IMR-90 (cell line): ENCODE measurements at regions not wholly inside any gene's neighbourhood (a gene's known extent, or its start where the extent isn't known, plus 50 kb on each side); places are given as distances from the start of the nearest gene placed in this dataset.

Source experiments
- ATAC-seq: fragments of 200-7000 bp; cut with Tn5 transposase; 2 replicates; pipeline ENCODE4 v1.9.1; 2020; ENCODE audit warnings: low read depth, mild to moderate bottlenecking, moderate library complexity
- BruUV-seq: library from RNA; stranded (reverse); fragments of 400-500 nt; replicated peaks from 2 replicates; lab custom pipeline; 2021; lab: Mats Ljungman, UMichigan
- CTCF ChIA-PET: fragments of 300-600 bp; formaldehyde crosslinking; extraction: SDS; loops from one replicate; lab custom pipeline; 2021; ENCODE audit warnings: antibody characterized with exemption; lab: Yijun Ruan, JAX
- POLR2A ChIA-PET: fragments of 300-600 bp; sonication (Branson Sonifier 250); formaldehyde crosslinking; loops from one replicate; lab custom pipeline; 2022; ENCODE audit warnings: antibody characterized with exemption; ENCODE audit not compliant: unreplicated experiment; lab: Charles Lee
- DNase-seq: peaks from one replicate; pipeline ENCODE4 v3.0.0; 2013
- H2AFZ ChIP-seq: replicated peaks from 2 replicates; pipeline ENCODE3; 2013; ENCODE audit warnings: low read length, mild to moderate bottlenecking; ENCODE audit not compliant: poor library complexity
- H2AK5ac ChIP-seq: 2 replicates; pipeline ENCODE4 v1.6.1; 2013; ENCODE audit warnings: low read depth, low read length, inconsistent platforms
- H2AK9ac ChIP-seq: replicated peaks from 2 replicates; pipeline ENCODE3; 2013; ENCODE audit warnings: mild to moderate bottlenecking, low read depth, low read length, moderate library complexity; ENCODE audit not compliant: poor library complexity
- H2BK120ac ChIP-seq: 2 replicates; pipeline ENCODE4 v1.6.1; 2013; ENCODE audit warnings: low read depth, low read length, inconsistent platforms
- H2BK15ac ChIP-seq: 3 replicates; pipeline ENCODE4 v1.6.1; 2013; ENCODE audit warnings: low read depth, low read length, inconsistent platforms
- H2BK20ac ChIP-seq: 2 replicates; pipeline ENCODE4 v1.6.1; 2013; ENCODE audit warnings: low read depth, mild to moderate bottlenecking, inconsistent platforms, low read length, moderate library complexity
- H2BK5ac ChIP-seq: 2 replicates; pipeline ENCODE4 v1.6.1; 2013; ENCODE audit warnings: mild to moderate bottlenecking, low read depth, low read length, inconsistent platforms; ENCODE audit not compliant: poor library complexity, severe bottlenecking
- H3K14ac ChIP-seq: replicated peaks from 2 replicates; pipeline ENCODE4 v1.6.1; 2013; ENCODE audit warnings: low read depth, low read length, inconsistent platforms
- H3K18ac ChIP-seq: 2 replicates; pipeline ENCODE4 v1.6.1; 2013; ENCODE audit warnings: low read depth, low read length, control low read depth
- H3K23ac ChIP-seq: 2 replicates; pipeline ENCODE4 v1.6.1; 2013; ENCODE audit warnings: low read depth, low read length, inconsistent platforms
- H3K27ac ChIP-seq: 2 replicates; pipeline ENCODE4 v1.5.1; 2013; ENCODE audit warnings: mild to moderate bottlenecking, control low read depth, low read length; ENCODE audit not compliant: insufficient read depth
- H3K27me3 ChIP-seq: 2 replicates; pipeline ENCODE4 v1.6.1; 2013; ENCODE audit warnings: low read length; ENCODE audit not compliant: control insufficient read depth, insufficient read depth
- H3K36me3 ChIP-seq: 2 replicates; pipeline ENCODE4 v1.6.1; 2013; ENCODE audit warnings: low read length, mixed read lengths; ENCODE audit not compliant: control insufficient read depth, insufficient read depth
- H3K4ac ChIP-seq: 2 replicates; pipeline ENCODE4 v1.6.1; 2013; ENCODE audit warnings: low read depth, low read length, inconsistent platforms
- H3K4me1 ChIP-seq: 2 replicates; pipeline ENCODE4 v1.6.1; 2013; ENCODE audit warnings: low read length, mixed read lengths; ENCODE audit not compliant: control insufficient read depth, insufficient read depth
- H3K4me2 ChIP-seq: 2 replicates; pipeline ENCODE4 v1.6.1; 2013; ENCODE audit warnings: low read depth, mild to moderate bottlenecking, control low read depth, low read length, moderate library complexity
- H3K4me3 ChIP-seq: 2 replicates; pipeline ENCODE4 v1.5.1; 2013; ENCODE audit warnings: low read depth, mild to moderate bottlenecking, control low read depth, low read length, moderate library complexity; ENCODE audit not compliant: insufficient read depth
- H3K56ac ChIP-seq: 2 replicates; pipeline ENCODE4 v1.6.1; 2013; ENCODE audit warnings: low read length, inconsistent platforms; ENCODE audit not compliant: insufficient read depth; ENCODE audit errors: extremely low read depth
- H3K79me1 ChIP-seq, 2 experiments: 2 replicates each; pipeline ENCODE4 v1.6.1; 2013; ENCODE audit warnings: low read length in 2 of 2, inconsistent platforms in 1 of 2, low read depth in 1 of 2
- H3K9ac ChIP-seq: 2 replicates; pipeline ENCODE4 v1.6.1; 2013; ENCODE audit warnings: low read depth, low read length, control low read depth
- H3K9me1 ChIP-seq: 2 replicates; pipeline ENCODE4 v1.6.1; 2013; ENCODE audit warnings: low read length, inconsistent platforms; ENCODE audit not compliant: insufficient read depth
- H3K9me3 ChIP-seq: 2 replicates; pipeline ENCODE4 v1.6.1; 2013; ENCODE audit warnings: low read length; ENCODE audit not compliant: control insufficient read depth, insufficient read depth
- H4K20me1 ChIP-seq: 2 replicates; pipeline ENCODE4 v1.6.1; 2013; ENCODE audit warnings: low read length, inconsistent platforms; ENCODE audit not compliant: insufficient read depth
- H4K5ac ChIP-seq: 2 replicates; pipeline ENCODE4 v1.6.1; 2013; ENCODE audit warnings: mild to moderate bottlenecking, low read depth, low read length, control low read depth
- H4K8ac ChIP-seq, 2 experiments: 2 replicates each; pipeline ENCODE4 v1.6.1; 2013; ENCODE audit warnings: low read depth in 2 of 2, low read length in 2 of 2, control low read depth in 1 of 2, inconsistent platforms in 1 of 2
- H4K91ac ChIP-seq: 2 replicates; pipeline ENCODE4 v1.6.1; 2013; ENCODE audit warnings: low read depth, low read length, inconsistent platforms; ENCODE audit not compliant: insufficient read depth
- CEBPB ChIP-seq: IDR thresholded peaks from 2 replicates; pipeline ENCODE4 v1.6.1; 2012; ENCODE audit warnings: low read depth, low read length, improper control_type of control experiment
- CHD1 ChIP-seq: IDR thresholded peaks from 2 replicates; pipeline ENCODE4 v1.6.1; 2012; ENCODE audit warnings: low read depth, low read length, improper control_type of control experiment
- MXI1 ChIP-seq: IDR thresholded peaks from 2 replicates; pipeline ENCODE4 v1.6.1; 2012; ENCODE audit warnings: low read depth, mild to moderate bottlenecking, low read length, moderate library complexity, borderline replicate concordance
- NFE2L2 ChIP-seq: fragments of 150-350 bp; IDR thresholded peaks from 2 replicates; pipeline ENCODE4 v1.6.1; 2016; ENCODE audit warnings: low read depth, mild to moderate bottlenecking, low read length
- POLR2A ChIP-seq: IDR thresholded peaks from 2 replicates; pipeline ENCODE4 v1.6.1; 2012; ENCODE audit warnings: mild to moderate bottlenecking, low read depth, low read length
- WGBS, 2 experiments: methylation state at CpG; one replicate each; pipeline versions ENCODE4 v1.1.5 to v1.1.7; 2013; ENCODE audit warnings: missing lambda C conversion rate in 2 of 2; ENCODE audit not compliant: insufficient read length in 1 of 2; ENCODE audit errors: extremely low coverage in 2 of 2; 5-methylcytosine and 5-hydroxymethylcytosine counted together
- dilution Hi-C: fragments of 300-500 bp; cut with HindIII; formaldehyde crosslinking; loops from one replicate; pipeline ENCODE4 v1.14.3; 2018; ENCODE audit warnings: low sequenced_read_pairs; ENCODE audit not compliant: unreplicated experiment
- in situ Hi-C: fragments of 300-500 bp; cut with MboI; formaldehyde crosslinking; loops from 3 replicates; pipeline ENCODE4 v1.14.3; 2019; ENCODE audit warnings: low sequenced_read_pairs, inconsistent platforms, mixed read lengths
- intact Hi-C: fragments of 100-400 bp; cut with micrococcal nuclease; formaldehyde crosslinking; loops from 2 replicates; pipeline ENCODE4 v1.10.0; 2022

- Histone ChIP-seq H3K27me3 (no peaks in the 10 kb centered on the region), H3K14ac (peak overlapping the region; percentile 95), H3K9me1 (peaks cover 40% of the 10 kb centered on the region), H2BK20ac (peak overlapping the region; percentile 97), H4K20me1 (no peaks in the 10 kb centered on the region; the same call in 1 of the 2 replicates), H3K36me3 (peaks cover 2% of the 10 kb centered on the region; the same call in 1 of the 2 replicates), H2BK120ac (peak overlapping the region; percentile 99), H4K8ac (peak overlapping the region; percentile 47 to 94; a peak in 3 of 4 replicates), H2BK5ac (peak overlapping the region; percentile 25), H3K23ac (peak overlapping the region; percentile 95), H3K4me1 (peaks cover 47% of the 10 kb centered on the region), H2BK15ac (peak overlapping the region; percentile 54; the same call in 2 of the 3 replicates), H3K9me3 (no peaks in the 10 kb centered on the region), H4K5ac (peak overlapping the region; percentile 45; the same call in 1 of the 2 replicates), H2AFZ (no peak overlapping the region), H3K9ac (no peak overlapping the region), H3K79me1 (peaks cover 42 to 76% of the 10 kb centered on the region in 2 experiments), H2AK5ac (peak overlapping the region; percentile 96), H3K56ac (0 out of 2 replicates have a peak overlapping the region, but pooled peaks have one; percentile 47), H3K4ac (peak overlapping the region; percentile 94), H2AK9ac (peak overlapping the region; percentile 88), H4K91ac (peak overlapping the region; percentile 90), H3K18ac (peak overlapping the region; percentile 60), H3K4me2 (no peak overlapping the region), H3K27ac (peak overlapping the region; percentile 48; the same call in 1 of the 2 replicates), H3K4me3 (no peak overlapping the region)
- ChIA-PET CTCF (no interaction called here), POLR2A (no interaction called here)
- dilution Hi-C loops, result no loop called here
- TF ChIP-seq CHD1, result no peak
- TF ChIP-seq CEBPB, result no peak
- TF ChIP-seq NFE2L2, result no peak
- no peak for TF ChIP-seq POLR2A
- TF ChIP-seq MXI1, result no peak
- DNase-seq (no peak), ATAC-seq (no peak)
- intact Hi-C loops, result no loop called here
- in situ Hi-C loops, result no loop called here
- no CpG with 5 or more reads among the region's 6 CpGs for WGBS, 2 experiments
- BruUV-seq, result no TSS peak
Observed at GRCh38 chr1:201639826-201640225, 100.9 kb downstream of the NAV1 start.
